ENCODE measurements at regions not wholly inside any gene's neighbourhood (a gene's known extent, or its start where the extent isn't known, plus 50 kb on each side); places are given as distances from the start of the nearest gene placed in this dataset.

GRCh38 chr15:85311647-85312046 is 68.8 kb upstream of the AKAP13 start:
- TF ChIP-seq ZFX (IDR thresholded peaks at IDR 0.05; ENCODE audit: borderline replicate concordance) (no peak), CTCF (IDR thresholded peaks at IDR 0.05) (no peak)
- no peak overlapping the region for H3K27ac ChIP-seq

GRCh38 chr15:85312486-85312885 is 67.9 kb upstream of the AKAP13 start:
- TF ChIP-seq CTCF (IDR thresholded peaks at IDR 0.05) (no peak), ZFX (IDR thresholded peaks at IDR 0.05; ENCODE audit: borderline replicate concordance) (no peak)
- H3K27ac ChIP-seq = no peak overlapping the region

GRCh38 chr15:85312929-85313331 is 67.5 kb upstream of the AKAP13 start:
- no peak overlapping the region for H3K27ac ChIP-seq
- TF ChIP-seq CTCF (IDR thresholded peaks at IDR 0.05) (no peak), ZFX (IDR thresholded peaks at IDR 0.05; ENCODE audit: borderline replicate concordance) (no peak)

- no peak overlapping the region for H3K27ac ChIP-seq
- TF ChIP-seq ZFX (IDR thresholded peaks at IDR 0.05; ENCODE audit: borderline replicate concordance) = no peak
- TF ChIP-seq CTCF (IDR thresholded peaks at IDR 0.05) = no peak
Observed at GRCh38 chr15:85313339-85313738, 67.1 kb upstream of the AKAP13 start.

GRCh38 chr15:85314146-85314545 is 66.3 kb upstream of the AKAP13 start:
- TF ChIP-seq CTCF (IDR thresholded peaks at IDR 0.05) (no peak), ZFX (IDR thresholded peaks at IDR 0.05; ENCODE audit: borderline replicate concordance) (no peak)
- H3K27ac ChIP-seq = no peak overlapping the region

GRCh38 chr15:85314633-85315032 is 65.8 kb upstream of the AKAP13 start:
- H3K27ac ChIP-seq = no peak overlapping the region
- no peak for TF ChIP-seq CTCF (IDR thresholded peaks at IDR 0.05)
- TF ChIP-seq ZFX (IDR thresholded peaks at IDR 0.05; ENCODE audit: borderline replicate concordance) = no peak

GRCh38 chr15:85316244-85316934 is 64.0 kb upstream of the AKAP13 start:
- TF ChIP-seq CTCF (IDR thresholded peaks at IDR 0.05) = no peak
- no peak for TF ChIP-seq ZFX (IDR thresholded peaks at IDR 0.05; ENCODE audit: borderline replicate concordance)
- H3K27ac ChIP-seq = no peak overlapping the region
